ENCODE measurements at regions not wholly inside any gene's neighbourhood (a gene's known extent, or its start where the extent isn't known, plus 50 kb on each side); places are given as distances from the start of the nearest gene placed in this dataset.

DNA sequence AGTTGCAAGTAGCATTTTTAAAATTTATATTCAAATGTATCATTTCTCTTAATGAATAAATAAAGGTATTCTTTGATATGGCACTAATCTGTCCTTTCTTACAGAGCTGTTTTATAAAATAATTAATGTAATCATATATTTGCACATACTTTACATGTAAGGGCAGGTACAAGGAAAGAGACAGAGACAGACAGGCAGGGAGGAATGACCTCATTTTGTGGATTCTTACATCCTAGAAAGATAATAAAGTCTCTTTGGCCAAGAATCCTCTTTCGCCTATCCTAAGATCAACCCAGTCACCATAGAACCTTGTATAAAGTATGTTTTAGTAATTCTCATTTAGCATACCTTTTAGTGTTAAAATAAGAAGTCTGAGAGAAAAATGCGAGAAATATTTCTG lies 98.5 kb upstream of the CTSO start:
- TF ChIP-seq, protein P1, sequence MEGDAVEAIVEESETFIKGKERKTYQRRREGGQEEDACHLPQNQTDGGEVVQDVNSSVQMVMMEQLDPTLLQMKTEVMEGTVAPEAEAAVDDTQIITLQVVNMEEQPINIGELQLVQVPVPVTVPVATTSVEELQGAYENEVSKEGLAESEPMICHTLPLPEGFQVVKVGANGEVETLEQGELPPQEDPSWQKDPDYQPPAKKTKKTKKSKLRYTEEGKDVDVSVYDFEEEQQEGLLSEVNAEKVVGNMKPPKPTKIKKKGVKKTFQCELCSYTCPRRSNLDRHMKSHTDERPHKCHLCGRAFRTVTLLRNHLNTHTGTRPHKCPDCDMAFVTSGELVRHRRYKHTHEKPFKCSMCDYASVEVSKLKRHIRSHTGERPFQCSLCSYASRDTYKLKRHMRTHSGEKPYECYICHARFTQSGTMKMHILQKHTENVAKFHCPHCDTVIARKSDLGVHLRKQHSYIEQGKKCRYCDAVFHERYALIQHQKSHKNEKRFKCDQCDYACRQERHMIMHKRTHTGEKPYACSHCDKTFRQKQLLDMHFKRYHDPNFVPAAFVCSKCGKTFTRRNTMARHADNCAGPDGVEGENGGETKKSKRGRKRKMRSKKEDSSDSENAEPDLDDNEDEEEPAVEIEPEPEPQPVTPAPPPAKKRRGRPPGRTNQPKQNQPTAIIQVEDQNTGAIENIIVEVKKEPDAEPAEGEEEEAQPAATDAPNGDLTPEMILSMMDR (conservative IDR thresholded peaks at IDR 0.05; ENCODE audit: low read depth in 2 of 2), result no peak
- TF ChIP-seq EZH2 (IDR thresholded peaks at IDR 0.05; ENCODE audit: low read depth, unreplicated experiment) (no peak), POLR2AphosphoS5 (IDR thresholded peaks at IDR 0.05; ENCODE audit: low read depth) (no peak), EZH2phosphoT487 (IDR thresholded peaks at IDR 0.05; ENCODE audit: unreplicated experiment) (no peak)

Measured in GM23338 (cell line).